ENCODE measurements at regions not wholly inside any gene's neighbourhood (a gene's known extent, or its start where the extent isn't known, plus 50 kb on each side); places are given as distances from the start of the nearest gene placed in this dataset.

DNA sequence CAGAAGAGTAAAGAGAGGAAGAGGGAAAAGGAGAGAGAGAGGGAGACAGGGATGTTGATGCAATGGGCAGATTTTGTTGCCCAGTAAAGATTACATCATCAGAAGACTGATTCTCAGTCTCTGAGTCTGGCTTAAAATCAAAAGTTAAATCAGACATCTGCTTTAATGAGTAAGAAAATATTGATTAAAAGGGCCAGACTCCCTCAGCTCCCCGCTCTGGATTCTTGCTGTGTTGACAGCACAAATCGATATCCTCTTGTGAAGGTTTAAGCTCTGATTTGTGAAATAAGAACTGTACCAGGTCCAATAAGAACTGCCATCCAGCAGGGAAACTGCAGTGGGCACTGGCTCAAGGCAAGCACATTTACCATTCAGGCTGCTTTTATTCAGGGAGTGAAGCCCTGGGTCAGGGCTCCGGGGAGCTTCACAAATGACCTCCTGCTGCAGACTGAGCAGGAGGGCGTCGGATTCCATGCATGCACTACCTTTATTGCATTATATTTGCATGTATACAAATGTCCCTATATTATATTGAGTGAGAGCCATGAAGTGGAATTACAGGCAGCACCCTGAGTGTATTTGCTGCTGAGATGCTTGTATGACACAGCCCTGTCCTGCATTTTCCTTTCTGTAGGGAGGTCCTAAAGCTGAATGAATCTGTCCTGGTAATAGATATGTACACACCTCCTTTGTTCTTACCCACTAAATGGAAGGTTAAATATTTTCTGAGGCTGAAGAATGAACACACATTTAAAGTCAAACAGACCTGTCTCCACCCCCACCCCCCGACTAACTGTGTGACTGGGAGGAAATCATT lies 401.5 kb downstream of the REEP3 start:
- H3K27me3 ChIP-seq, result no peaks in the 10 kb centered on the region
- no peaks in the 10 kb centered on the region for H3K9me3 ChIP-seq
- no peak for DNase-seq
- H3K36me3 ChIP-seq, result no peaks in the 10 kb centered on the region
- no peak overlapping the region for H3K4me3 ChIP-seq
- no peak for TF ChIP-seq POLR2A (IDR thresholded peaks at IDR 0.05)
- no peak overlapping the region for H3K27ac ChIP-seq
- H3K4me1 ChIP-seq, result no peaks in the 10 kb centered on the region

DNA sequence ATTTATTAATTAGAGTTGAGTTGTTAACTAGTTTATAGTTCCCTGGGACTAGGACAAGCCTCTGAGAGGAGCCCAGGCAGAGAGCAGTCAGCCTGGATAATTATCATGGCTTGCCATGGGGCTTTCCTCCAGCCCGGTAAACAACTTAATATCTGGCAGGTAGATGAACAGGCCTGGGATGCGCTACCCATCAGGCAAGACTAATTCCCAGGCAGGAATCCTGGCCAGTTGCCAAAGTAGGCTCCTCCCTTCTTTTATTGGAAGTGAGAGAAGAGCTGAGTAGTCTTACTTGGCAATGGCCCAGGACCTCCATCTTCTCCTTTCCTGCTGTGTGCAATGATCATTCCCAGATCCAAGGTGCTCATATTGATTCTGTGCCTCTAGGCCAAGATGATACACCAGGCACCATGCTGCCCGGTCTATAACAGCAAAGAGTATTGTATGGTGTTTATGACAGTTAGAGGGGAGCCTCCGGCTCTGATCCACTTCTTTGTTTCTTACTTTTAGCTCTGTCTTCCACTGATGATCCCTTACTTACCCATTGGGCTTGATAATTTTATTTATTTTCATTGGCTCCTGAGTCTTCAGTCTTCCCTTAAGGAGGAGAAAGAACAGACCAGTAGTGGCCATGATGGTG lies 408.7 kb downstream of the REEP3 start:
- Histone ChIP-seq H3K4me1 (no peaks in the 10 kb centered on the region), H3K27me3 (no peaks in the 10 kb centered on the region), H3K27ac (no peak overlapping the region), H3K4me3 (no peak overlapping the region), H3K9me3 (no peaks in the 10 kb centered on the region), H3K36me3 (no peaks in the 10 kb centered on the region)
- no peak for DNase-seq
- TF ChIP-seq POLR2A (IDR thresholded peaks at IDR 0.05) (no peak), CTCF (IDR thresholded peaks at IDR 0.05) (no peak)

DNA sequence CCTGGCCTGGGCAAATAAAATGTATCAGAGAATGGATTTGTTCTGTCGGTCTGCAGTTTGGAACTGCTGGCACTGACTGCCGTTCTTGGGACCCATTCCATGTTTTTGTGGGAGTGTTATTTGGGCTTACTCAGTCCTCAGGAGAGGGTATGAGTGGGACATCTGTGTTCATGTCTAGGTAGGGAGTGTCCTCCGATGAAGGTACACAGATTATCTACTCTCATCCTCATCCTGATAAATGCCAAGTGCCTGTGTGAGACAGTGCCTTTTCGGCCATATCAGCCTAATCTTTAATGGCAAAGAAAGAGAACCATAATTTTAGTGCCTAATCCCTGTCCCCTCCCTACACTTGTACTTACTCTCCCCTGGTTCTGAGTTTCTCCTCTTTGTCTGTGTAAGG lies 409.4 kb downstream of the REEP3 start:
- H3K36me3 ChIP-seq, result no peaks in the 10 kb centered on the region
- H3K4me3 ChIP-seq, result no peak overlapping the region
- H3K27ac ChIP-seq, result no peak overlapping the region
- no peaks in the 10 kb centered on the region for H3K27me3 ChIP-seq
- DNase-seq, result no peak
- TF ChIP-seq POLR2A (IDR thresholded peaks at IDR 0.05), result no peak
- no peak for TF ChIP-seq CTCF (IDR thresholded peaks at IDR 0.05)
- no peaks in the 10 kb centered on the region for H3K4me1 ChIP-seq
- H3K9me3 ChIP-seq, result no peaks in the 10 kb centered on the region

DNA sequence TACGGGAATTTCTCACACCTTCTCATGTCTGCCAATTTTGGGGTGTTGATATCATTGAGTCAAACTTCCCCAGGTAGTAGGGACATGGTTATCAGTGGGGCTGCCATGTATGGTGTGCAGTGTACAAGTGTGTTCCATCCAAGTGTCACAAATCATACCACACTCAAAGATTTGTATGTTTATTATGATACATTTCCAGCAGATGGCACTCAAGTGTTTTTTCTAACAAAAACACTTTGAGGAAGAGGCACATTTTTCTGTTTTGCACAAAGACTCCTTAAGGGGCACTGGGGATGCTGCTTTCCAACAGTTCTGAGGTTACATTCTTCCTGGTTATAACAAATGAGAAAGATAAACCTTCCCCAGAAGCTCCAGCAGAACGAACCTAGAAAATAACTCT lies 414.5 kb downstream of the REEP3 start:
- no peaks in the 10 kb centered on the region for H3K4me1 ChIP-seq
- no peaks in the 10 kb centered on the region for H3K9me3 ChIP-seq
- DNase-seq, result no peak
- H3K36me3 ChIP-seq, result no peaks in the 10 kb centered on the region
- H3K27ac ChIP-seq, result no peak overlapping the region
- TF ChIP-seq CTCF (IDR thresholded peaks at IDR 0.05) (no peak), POLR2A (IDR thresholded peaks at IDR 0.05) (no peak)
- H3K4me3 ChIP-seq, result no peak overlapping the region
- no peaks in the 10 kb centered on the region for H3K27me3 ChIP-seq

GRCh38 chr10:63940277-63940922 lies 419.2 kb downstream of the REEP3 start:
- Histone ChIP-seq H3K9me3 (no peaks in the 10 kb centered on the region), H3K36me3 (no peaks in the 10 kb centered on the region), H3K4me1 (no peaks in the 10 kb centered on the region), H3K27me3 (no peaks in the 10 kb centered on the region), H3K27ac (no peak overlapping the region), H3K4me3 (no peak overlapping the region)
- no peak for DNase-seq
- no peak for TF ChIP-seq POLR2A (IDR thresholded peaks at IDR 0.05)

DNA sequence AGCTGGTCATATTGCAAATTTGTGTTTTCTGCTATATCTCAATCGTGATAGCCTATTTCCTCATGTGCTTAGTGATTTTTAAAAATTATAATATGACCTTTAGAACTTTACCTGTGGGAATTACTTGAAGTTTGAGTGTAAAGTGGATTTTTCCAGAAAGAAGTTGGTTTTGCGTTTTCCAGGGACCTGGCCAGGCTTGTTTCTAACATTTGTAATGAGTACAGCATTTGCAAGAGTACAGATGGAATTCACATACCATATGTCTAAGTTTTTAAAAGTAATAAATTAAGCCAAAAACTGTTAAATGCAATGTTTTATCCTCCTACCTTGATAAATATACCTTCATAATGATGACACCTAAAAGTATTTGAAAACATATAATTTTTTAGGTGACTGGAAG lies 443.2 kb downstream of the REEP3 start:
- no peak for DNase-seq
- H3K9me3 ChIP-seq, result no peaks in the 10 kb centered on the region
- H3K36me3 ChIP-seq, result no peaks in the 10 kb centered on the region
- no peak overlapping the region for H3K27ac ChIP-seq
- no peaks in the 10 kb centered on the region for H3K27me3 ChIP-seq
- no peaks in the 10 kb centered on the region for H3K4me1 ChIP-seq
- TF ChIP-seq CTCF (IDR thresholded peaks at IDR 0.05), result no peak
- no peak for TF ChIP-seq POLR2A (IDR thresholded peaks at IDR 0.05)
- H3K4me3 ChIP-seq, result no peak overlapping the region

All from Peyer's patch (tissue), 4 donors.